Stimulated activated CD4-positive, alpha-beta T cell treated with anti-CD3 and anti-CD28 coated beads, Interleukin-2, amount 100 ng/mL, for 24 hours (primary cell): ENCODE measurements at regions not wholly inside any gene's neighbourhood (a gene's known extent, or its start where the extent isn't known, plus 50 kb on each side); places are given as distances from the start of the nearest gene placed in this dataset.
"Not testable (repeated sequence)": the region's sequence is repeated elsewhere in the genome, so short reads cannot be mapped to it uniquely, and the experiment has no call there.

ENCODE experiments used
- DNase-seq, 2 donors: peaks; one replicate each; pipeline ENCODE4 v3.0.0-alpha.2; 2020

GRCh38 chr18:52087140-52087539, 252.9 kb upstream of the DCC start:
- no peak for DNase-seq

GRCh38 chr18:52090005-52090404, 250.0 kb upstream of the DCC start:
- DNase-seq: no peak

- DNase-seq: no peak
Observed at GRCh38 chr18:52093171-52093570, 246.8 kb upstream of the DCC start.

- DNase-seq: no peak
Observed at GRCh38 chr18:52118684-52119083, 221.3 kb upstream of the DCC start.

GRCh38 chr18:52130624-52131301, 209.2 kb upstream of the DCC start:
- no peak for DNase-seq

- no peak for DNase-seq
Observed at GRCh38 chr18:52131845-52132244, 208.2 kb upstream of the DCC start.

GRCh38 chr18:52136532-52136931, 203.5 kb upstream of the DCC start:
- DNase-seq: no peak

- DNase-seq: no peak
Observed at GRCh38 chr18:52140986-52141385, 199.0 kb upstream of the DCC start.

GRCh38 chr18:52150050-52150449, 189.9 kb upstream of the DCC start:
- no peak for DNase-seq

- no peak for DNase-seq
Observed at GRCh38 chr18:52152036-52152435, 188.0 kb upstream of the DCC start.

GRCh38 chr18:52156166-52156565, 183.8 kb upstream of the DCC start:
- no peak for DNase-seq

- no peak for DNase-seq
Observed at GRCh38 chr18:52160636-52161035, 179.4 kb upstream of the DCC start.

- DNase-seq: no peak
Observed at GRCh38 chr18:52163478-52163877, 176.5 kb upstream of the DCC start.

GRCh38 chr18:52168131-52168530, 171.9 kb upstream of the DCC start:
- DNase-seq: not testable (repeated sequence)

- no peak for DNase-seq
Observed at GRCh38 chr18:52174220-52174619, 165.8 kb upstream of the DCC start.

GRCh38 chr18:52175406-52175805, 164.6 kb upstream of the DCC start:
- DNase-seq: no peak

GRCh38 chr18:52183107-52183506, 156.9 kb upstream of the DCC start:
- no peak for DNase-seq

- no peak for DNase-seq
Observed at GRCh38 chr18:52190195-52190594, 149.8 kb upstream of the DCC start.

GRCh38 chr18:52190631-52191030, 149.4 kb upstream of the DCC start:
- DNase-seq: no peak

- no peak for DNase-seq
Observed at GRCh38 chr18:52200406-52200805, 139.6 kb upstream of the DCC start.

- no peak for DNase-seq
Observed at GRCh38 chr18:52200921-52201663, 138.9 kb upstream of the DCC start.

GRCh38 chr18:52208646-52209045, 131.4 kb upstream of the DCC start:
- DNase-seq: no peak

- DNase-seq: no peak
Observed at GRCh38 chr18:52216109-52216508, 123.9 kb upstream of the DCC start.

- DNase-seq: no peak
Observed at GRCh38 chr18:52216666-52217065, 123.3 kb upstream of the DCC start.

- no peak for DNase-seq
Observed at GRCh38 chr18:52219102-52219501, 120.9 kb upstream of the DCC start.
